ENCODE measurements at regions not wholly inside any gene's neighbourhood (a gene's known extent, or its start where the extent isn't known, plus 50 kb on each side); places are given as distances from the start of the nearest gene placed in this dataset.

DNA sequence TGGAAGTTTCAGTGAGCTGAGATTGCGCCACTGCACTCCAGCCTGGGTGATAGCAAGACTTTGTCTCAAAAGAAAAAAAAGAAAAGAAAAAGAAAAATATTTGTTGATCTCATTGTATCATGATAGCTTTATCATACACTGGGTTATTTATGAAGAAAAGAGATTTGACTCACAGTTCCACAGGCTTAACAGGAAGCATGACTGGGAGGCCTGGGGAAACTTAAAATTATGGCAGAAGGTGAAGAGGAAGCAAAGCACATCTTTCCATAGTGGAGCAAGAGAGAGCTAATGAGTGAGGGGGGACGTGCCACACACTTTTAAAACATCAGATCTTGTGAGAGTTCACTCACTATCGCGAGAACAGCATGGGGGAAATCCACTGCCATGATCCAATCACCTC is 72.7 kb upstream of the FUT8 start:
- Mint-ChIP-seq H3K9me3 (no peaks in the 10 kb centered on the region), H3K27me3 (ENCODE audit: low read depth) (peaks cover 1% of the 10 kb centered on the region), H3K4me3 (no peak overlapping the region), H3K4me1 (peaks cover 23% of the 10 kb centered on the region), H3K27ac (no peak overlapping the region), H3K36me3 (no peaks in the 10 kb centered on the region)
- TF ChIP-seq, protein P1, sequence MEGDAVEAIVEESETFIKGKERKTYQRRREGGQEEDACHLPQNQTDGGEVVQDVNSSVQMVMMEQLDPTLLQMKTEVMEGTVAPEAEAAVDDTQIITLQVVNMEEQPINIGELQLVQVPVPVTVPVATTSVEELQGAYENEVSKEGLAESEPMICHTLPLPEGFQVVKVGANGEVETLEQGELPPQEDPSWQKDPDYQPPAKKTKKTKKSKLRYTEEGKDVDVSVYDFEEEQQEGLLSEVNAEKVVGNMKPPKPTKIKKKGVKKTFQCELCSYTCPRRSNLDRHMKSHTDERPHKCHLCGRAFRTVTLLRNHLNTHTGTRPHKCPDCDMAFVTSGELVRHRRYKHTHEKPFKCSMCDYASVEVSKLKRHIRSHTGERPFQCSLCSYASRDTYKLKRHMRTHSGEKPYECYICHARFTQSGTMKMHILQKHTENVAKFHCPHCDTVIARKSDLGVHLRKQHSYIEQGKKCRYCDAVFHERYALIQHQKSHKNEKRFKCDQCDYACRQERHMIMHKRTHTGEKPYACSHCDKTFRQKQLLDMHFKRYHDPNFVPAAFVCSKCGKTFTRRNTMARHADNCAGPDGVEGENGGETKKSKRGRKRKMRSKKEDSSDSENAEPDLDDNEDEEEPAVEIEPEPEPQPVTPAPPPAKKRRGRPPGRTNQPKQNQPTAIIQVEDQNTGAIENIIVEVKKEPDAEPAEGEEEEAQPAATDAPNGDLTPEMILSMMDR (IDR thresholded peaks at IDR 0.05; ENCODE audit: unreplicated experiment): no peak
- no peak for DNase-seq (ENCODE audit: low spot score in 2 of 2, unreplicated experiment in 2 of 2)

DNA sequence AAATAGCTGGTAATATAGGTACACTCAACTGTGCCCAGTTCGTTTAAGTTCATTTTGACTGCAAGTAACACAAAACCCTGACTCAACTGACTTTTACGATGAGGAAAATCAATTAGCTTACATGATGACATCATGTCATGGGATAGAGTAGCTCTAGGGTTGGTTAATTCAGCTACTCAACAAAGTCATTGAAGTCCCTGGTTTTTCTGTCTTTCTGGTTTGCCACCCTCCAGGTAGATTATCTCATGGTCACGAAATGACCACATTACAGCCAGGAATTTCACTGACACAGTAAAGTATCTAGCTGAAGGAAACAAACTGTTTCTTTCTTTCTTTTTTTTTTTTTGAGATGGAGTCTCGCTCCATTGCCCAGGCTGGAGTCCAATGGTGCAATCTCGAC is 68.5 kb upstream of the FUT8 start:
- Mint-ChIP-seq H3K27ac (no peak overlapping the region), H3K36me3 (no peaks in the 10 kb centered on the region), H3K4me3 (no peak overlapping the region), H3K9me3 (no peaks in the 10 kb centered on the region), H3K27me3 (ENCODE audit: low read depth) (peaks cover 1% of the 10 kb centered on the region), H3K4me1 (peaks cover 8% of the 10 kb centered on the region)
- DNase-seq (ENCODE audit: low spot score in 2 of 2, unreplicated experiment in 2 of 2): no peak
- TF ChIP-seq, protein P1 (IDR thresholded peaks at IDR 0.05; ENCODE audit: unreplicated experiment): no peak

DNA sequence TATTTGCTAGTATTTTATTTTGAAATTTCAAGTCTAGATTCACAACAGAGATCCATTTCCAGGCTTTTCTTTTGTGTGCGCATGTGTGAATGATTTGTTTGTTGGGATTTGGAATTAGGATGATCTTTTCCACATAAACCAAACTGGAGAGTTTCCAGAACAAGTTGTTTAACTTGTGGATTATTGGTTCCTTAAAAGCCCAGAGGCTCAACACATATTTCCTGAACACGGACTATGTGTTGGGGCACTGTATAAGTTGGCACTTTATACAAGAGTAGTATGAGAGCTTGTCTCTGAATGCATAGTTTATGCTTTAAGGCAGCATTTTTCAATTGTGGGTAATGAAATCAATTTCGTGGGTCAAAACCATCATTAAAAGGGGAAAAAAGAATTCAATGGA is 67.3 kb upstream of the FUT8 start:
- Mint-ChIP-seq H3K36me3 (no peaks in the 10 kb centered on the region), H3K4me1 (peaks cover 6% of the 10 kb centered on the region), H3K27ac (no peak overlapping the region), H3K27me3 (ENCODE audit: low read depth) (peaks cover 1% of the 10 kb centered on the region), H3K9me3 (no peaks in the 10 kb centered on the region), H3K4me3 (no peak overlapping the region)
- TF ChIP-seq, protein P1 (IDR thresholded peaks at IDR 0.05; ENCODE audit: unreplicated experiment): no peak
- no peak for DNase-seq (ENCODE audit: low spot score in 2 of 2, unreplicated experiment in 2 of 2)

DNA sequence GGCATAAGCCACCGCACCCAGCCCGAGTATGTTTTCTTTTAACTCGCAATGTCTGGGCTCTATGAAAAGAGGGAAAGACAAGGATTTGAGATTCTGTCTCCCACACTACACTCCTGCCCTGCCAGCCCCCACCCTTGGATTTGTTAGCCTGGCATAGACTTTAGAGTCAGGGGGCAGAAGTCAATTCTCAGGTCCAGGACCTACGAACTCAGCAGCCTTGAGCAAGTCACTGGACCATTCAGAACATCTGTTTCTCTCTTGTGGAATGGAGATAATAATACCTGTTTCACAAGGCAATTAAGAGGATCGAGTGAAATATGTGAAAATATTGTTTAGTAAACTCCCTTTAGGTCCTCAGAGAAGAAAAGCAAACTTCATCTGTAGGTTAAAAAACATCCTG is 66.1 kb upstream of the FUT8 start:
- peaks cover 6% of the 10 kb centered on the region for H3K4me1 Mint-ChIP-seq
- peaks cover 1% of the 10 kb centered on the region for H3K27me3 Mint-ChIP-seq (ENCODE audit: low read depth)
- no peak overlapping the region for H3K4me3 Mint-ChIP-seq
- no peaks in the 10 kb centered on the region for H3K9me3 Mint-ChIP-seq
- no peak overlapping the region for H3K27ac Mint-ChIP-seq
- DNase-seq (ENCODE audit: low spot score in 2 of 2, unreplicated experiment in 2 of 2): no peak
- no peaks in the 10 kb centered on the region for H3K36me3 Mint-ChIP-seq
- TF ChIP-seq, protein P1 (IDR thresholded peaks at IDR 0.05; ENCODE audit: unreplicated experiment): no peak

DNA sequence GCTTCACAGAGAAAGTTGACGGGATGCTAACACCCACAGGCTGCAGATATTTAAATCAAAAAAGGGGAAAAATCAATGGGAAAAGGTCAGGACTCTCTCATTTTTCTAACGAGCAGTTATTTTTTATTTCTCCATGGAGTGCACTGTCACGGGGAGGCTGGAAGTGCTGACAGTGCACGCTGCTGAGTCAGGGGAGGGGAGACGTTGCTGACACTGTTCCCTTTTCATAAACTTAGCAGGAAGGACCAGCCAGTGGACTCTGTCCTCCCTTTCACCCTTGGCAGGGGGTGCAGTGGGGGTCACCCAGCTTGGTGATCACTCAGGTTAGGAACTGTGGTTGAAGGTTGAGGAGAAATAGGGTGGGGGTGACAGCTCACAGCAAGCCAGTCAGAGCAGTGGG is 65.6 kb upstream of the FUT8 start:
- TF ChIP-seq, protein P1 (IDR thresholded peaks at IDR 0.05; ENCODE audit: unreplicated experiment): no peak
- Mint-ChIP-seq H3K9me3 (no peaks in the 10 kb centered on the region), H3K4me3 (no peak overlapping the region), H3K27ac (no peak overlapping the region), H3K4me1 (peaks cover 6% of the 10 kb centered on the region), H3K27me3 (ENCODE audit: low read depth) (peaks cover under 1% of the 10 kb centered on the region), H3K36me3 (no peaks in the 10 kb centered on the region)
- no peak for DNase-seq (ENCODE audit: low spot score in 2 of 2, unreplicated experiment in 2 of 2)

DNA sequence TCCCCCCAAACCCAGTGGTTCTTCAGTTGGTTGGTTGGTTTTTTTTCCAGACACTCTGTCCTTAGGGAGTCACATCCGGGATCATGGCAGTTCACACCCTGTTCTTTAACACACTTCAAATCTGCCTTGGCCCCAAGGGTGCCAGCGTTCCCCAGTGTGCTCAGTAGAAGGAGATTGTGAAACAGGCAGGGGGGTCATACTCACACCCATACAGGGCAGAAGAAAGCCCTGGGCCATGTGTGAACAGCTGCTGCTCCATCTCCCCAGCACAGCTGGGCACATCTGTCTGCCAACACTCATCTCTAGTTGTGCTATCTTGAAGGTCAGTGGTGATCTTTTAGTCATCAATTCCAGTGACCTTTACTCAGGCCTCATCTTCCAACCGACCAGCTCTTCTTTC is 64.4 kb upstream of the FUT8 start:
- Mint-ChIP-seq H3K36me3 (no peaks in the 10 kb centered on the region), H3K27ac (no peak overlapping the region), H3K9me3 (no peaks in the 10 kb centered on the region), H3K4me1 (peaks cover 6% of the 10 kb centered on the region), H3K4me3 (no peak overlapping the region), H3K27me3 (ENCODE audit: low read depth) (no peaks in the 10 kb centered on the region)
- no peak for DNase-seq (ENCODE audit: low spot score in 2 of 2, unreplicated experiment in 2 of 2)
- TF ChIP-seq, protein P1 (IDR thresholded peaks at IDR 0.05; ENCODE audit: unreplicated experiment): no peak

All from mesothelial cell of epicardium (in vitro differentiated cells).